ENCODE measurements at regions not wholly inside any gene's neighbourhood (a gene's known extent, or its start where the extent isn't known, plus 50 kb on each side); places are given as distances from the start of the nearest gene placed in this dataset.
A peak's percentile ranks its signal among the peaks of the same experiment; 100 is the strongest.

DNA sequence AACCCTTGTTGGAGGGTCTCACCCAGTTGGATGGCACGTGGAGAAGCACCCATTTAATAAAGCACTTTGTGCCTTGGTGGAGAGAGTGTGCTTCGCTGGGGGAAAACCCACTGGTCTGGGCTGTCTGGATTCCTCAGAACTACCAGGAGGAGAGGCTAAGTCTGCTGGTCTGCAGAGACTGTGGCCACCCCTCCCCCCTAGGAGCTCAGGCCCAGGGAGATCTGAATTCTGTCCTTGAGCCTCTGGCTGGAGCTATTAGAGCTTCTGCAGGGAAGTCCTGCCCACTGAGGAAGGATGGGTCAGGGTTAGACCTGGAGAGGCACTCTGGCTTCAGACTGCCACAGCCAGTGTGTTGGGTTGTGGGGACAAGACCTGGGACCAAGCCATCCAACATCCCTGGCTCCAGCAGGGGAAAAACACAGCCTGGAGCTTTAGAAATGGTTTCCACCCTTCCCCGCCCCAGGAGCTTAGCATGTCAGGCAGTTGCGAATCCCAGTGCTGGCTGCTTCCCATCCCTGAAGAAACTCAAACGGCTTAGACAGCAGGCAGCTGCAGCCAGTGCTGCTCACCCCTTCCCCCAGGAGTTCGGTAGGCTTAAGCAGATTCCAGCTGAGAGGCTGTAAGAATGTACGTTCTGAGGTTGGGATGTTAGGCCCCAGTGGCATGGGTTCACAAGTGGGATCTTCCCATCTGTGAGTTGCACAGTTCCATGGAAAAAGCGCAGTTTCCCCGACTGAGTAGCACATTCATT lies 288.3 kb downstream of the TGFB2 start:
- DNase-seq (ENCODE audit: low spot score) (no peak), ATAC-seq (no peak)

DNA sequence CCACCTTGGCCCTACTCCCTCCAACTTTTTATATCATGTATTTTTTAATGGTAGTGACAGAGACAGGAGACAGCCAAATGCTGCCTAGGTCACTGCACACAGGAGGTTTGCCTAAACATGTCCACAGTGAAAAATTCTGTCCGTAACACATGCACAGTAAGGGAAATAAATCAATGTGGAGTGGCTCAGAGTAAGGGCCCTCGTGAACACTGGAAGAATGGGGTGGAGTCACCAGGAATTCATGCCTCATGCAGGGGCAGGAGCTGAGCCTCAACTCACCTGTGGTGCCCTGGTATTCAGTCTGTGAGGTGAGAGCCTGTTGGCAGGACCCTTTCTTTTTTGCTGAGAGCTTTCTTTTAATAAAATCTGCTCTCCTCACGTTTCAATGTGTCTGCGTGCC lies 289.1 kb downstream of the TGFB2 start:
- ATAC-seq (no peak), DNase-seq (ENCODE audit: low spot score) (no peak)

DNA sequence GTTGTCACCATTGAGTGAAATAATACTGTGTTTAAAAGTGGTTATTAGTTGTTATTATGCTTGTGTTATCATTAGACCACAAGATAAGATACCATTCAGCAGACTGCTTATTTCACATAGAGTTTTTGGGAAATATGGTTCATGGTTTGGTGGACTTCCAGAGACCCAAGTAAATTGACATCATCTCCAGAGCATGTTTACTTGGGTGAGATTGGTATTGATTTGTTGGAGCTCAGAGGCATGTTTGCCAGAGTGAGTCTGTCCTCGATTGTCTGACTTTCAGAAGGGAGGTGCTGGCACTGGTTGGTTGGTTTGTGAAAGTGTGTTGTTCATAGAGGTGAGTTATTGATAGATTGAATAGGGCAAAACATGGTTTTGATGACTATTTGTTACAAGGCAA lies 291.4 kb downstream of the TGFB2 start:
- ATAC-seq, result peak; percentile 23

DNA sequence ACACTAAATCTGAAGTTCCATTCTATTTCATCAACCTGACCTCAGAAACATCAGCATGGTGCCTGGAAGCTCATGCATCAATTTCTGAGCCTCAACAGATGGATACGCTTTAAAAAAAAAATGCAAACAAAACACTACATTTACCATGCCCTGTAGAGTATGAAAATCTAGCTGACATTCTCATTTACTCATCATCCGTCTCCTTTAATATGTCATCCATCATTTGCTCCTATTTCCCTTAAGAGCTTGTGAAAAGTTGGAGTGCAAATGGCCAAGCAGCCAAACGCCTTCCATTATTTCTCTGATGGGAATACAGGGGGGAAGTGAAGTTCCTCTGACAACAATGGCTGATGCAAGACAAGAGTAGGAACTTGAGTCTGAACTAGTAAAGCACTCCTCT lies 295.0 kb downstream of the TGFB2 start:
- ATAC-seq, result no peak
- DNase-seq (ENCODE audit: low spot score), result no peak

More for the DNA sequence above, 291.4 kb downstream of the TGFB2 start:
- no peak for DNase-seq (ENCODE audit: low spot score)

- no peak for DNase-seq (ENCODE audit: low spot score)
- no peak for ATAC-seq
These were observed 297.2 kb downstream of the TGFB2 start for GRCh38 chr1:218642033-218642948.

DNA sequence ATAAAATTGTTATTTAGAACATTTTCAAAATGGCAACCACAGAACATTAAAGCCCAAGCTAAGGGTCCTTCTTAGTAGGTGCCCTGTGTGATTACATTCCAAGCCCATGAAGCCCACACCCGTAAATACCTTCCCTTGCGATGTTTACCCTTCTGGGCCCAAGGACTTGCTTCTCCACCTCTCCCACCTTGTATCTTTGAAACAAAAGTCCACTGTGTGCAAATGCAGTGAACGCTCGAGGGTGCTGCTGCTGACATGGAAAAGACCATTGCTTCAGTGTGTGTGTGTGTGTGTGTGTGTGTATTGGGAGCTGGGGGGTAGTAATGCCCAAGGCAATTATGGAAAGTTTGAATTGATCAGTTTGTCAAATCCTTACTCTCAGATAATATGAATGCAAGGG lies 298.1 kb downstream of the TGFB2 start:
- DNase-seq (ENCODE audit: low spot score) (no peak), ATAC-seq (no peak)

DNA sequence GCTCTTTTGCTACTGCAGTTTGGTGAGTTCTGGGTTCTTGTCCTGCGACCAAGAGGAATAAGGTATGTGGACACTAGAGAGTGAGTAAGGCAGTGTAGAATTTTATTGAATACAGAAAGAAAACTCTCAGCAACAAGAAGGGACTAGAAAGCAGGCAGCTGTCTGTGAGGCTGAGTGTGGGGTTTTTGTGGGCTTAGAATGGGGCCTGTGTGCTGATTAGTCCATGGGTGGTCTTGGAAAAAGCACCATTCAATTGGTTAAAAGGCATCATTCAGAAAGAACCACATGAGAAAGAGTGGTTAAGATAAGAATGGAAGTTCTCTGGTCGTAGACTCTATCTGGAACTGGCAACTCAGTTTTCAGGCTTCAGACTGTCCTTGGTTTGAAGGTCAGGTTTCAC lies 298.8 kb downstream of the TGFB2 start:
- ATAC-seq (no peak), DNase-seq (ENCODE audit: low spot score) (no peak)

DNA sequence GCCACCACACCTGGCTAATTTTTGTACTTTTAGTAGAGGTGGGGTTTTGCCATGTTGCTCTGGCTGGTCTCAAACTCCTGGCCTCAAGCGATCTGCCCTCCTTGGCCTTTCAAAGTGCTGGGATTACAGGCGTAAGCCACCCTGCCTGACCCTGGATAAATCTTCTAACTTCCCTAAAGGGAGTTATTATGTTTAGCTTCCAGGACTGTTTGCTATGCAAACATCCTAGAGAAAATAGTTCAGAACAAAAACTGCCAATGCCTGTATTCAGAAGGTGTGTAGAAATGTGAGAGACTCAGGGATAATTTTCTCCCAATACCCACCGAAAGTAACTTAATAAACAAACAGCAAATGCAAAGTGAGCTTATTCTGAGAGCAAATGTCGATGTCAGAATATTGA lies 301.2 kb downstream of the TGFB2 start:
- no peak for DNase-seq (ENCODE audit: low spot score)

DNA sequence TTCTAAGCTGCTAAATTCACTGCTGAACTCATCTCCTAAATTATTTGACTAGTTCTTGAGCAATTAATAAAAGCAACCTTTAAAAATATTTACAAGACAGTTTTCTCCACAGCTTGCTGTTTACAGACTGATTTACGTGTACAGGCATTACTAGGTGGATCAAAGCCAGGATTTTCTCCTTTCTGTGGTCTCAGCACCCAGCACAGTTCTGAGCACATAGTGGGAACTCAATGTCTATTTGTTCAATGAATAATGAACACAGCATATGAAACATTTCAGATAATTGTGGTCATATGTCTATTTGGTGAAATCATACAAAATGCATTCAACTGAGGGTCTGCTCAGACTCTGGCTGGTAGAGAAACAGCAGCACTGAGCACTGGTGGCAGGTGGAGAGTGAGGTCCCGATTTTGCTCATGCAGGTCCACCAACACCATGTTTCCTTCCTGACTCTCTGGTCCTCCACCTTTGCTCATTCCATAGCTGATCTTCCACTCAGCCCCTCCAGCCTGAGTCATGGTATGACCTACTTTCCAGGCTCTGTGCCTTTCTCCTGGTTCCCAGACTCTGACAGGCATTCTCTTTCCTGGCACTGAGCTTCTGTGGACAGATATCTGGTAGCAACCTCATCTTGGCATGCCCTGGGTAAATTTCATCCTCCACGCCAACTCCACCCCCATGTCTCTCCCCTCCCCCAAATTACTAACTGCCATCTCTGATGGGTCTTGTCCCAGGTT lies 311.3 kb downstream of the TGFB2 start:
- no peak for DNase-seq (ENCODE audit: low spot score)
- ATAC-seq, result no peak

More for the DNA sequence above, 301.2 kb downstream of the TGFB2 start:
- no peak for ATAC-seq

- ATAC-seq, result no peak
- no peak for DNase-seq (ENCODE audit: low spot score)
These were observed 313.1 kb downstream of the TGFB2 start for GRCh38 chr1:218658269-218658668.

DNA sequence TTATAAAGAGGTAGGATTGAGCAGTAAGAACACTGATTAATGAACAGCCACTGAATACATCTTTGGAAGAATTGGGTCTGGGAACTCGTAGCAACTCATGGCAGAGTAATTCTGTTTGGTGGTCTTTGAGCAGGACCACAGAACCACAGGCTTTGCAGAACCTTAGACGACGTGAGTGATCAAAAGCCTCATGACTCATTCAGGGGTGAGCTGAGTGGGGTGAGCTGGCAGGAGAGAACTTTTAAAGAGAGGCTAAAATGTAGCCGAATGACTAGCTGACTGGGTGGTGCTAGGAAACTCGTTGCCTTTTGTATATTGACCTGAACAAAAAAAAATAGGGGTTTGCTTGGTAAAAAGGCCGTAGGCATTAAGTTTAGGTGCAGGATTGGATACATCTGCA lies 313.8 kb downstream of the TGFB2 start:
- no peak for DNase-seq (ENCODE audit: low spot score)
- ATAC-seq, result no peak

GRCh38 chr1:218659911-218660677 lies 315.0 kb downstream of the TGFB2 start:
- ATAC-seq, result no peak
- DNase-seq (ENCODE audit: low spot score), result no peak

GRCh38 chr1:218660678-218661053 lies 315.5 kb downstream of the TGFB2 start:
- ATAC-seq, result no peak
- no peak for DNase-seq (ENCODE audit: low spot score)

DNA sequence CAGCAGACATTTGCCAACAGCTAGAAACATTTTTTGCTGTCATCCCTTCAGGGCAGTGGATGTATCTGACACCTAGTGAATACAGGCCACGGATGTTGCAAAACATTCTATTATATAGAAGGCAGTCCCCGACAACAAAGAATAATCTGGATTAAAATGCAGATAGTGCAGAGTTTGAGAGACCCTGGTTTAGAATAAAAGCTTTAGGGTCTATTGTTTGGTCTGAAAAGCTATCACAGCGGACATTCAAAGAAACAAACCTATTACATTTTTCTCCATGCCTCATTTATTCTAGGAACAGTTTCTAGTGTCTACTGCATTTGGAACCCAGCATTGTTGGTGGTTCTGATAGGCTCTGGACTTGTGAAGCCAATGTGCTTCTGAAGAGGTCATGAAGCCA lies 316.3 kb downstream of the TGFB2 start:
- no peak for ATAC-seq
- DNase-seq (ENCODE audit: low spot score), result no peak

GRCh38 chr1:218664385-218665170 lies 319.4 kb downstream of the TGFB2 start:
- no peak for ATAC-seq

DNA sequence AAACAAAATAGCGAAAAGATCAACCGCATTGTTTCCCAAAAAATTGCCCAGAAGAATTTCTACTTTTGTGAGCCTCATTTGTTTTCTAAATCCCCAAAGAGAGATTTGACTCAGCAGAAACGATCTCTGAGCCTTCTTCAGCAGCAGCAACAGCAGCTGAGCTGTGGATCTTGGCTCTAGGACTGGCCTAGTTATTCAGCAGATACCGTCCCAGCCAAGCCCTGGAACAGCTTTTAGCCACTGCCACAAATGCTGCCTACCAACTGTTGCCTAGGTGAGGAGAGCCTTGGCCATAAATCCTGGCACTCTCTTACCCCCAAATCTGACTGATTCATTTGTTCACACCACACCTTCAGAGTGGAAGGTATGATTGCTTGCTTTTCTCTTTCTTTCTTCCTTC lies 320.1 kb downstream of the TGFB2 start:
- DNase-seq (ENCODE audit: low spot score) (no peak), ATAC-seq (no peak)

More at GRCh38 chr1:218664385-218665170, 319.4 kb downstream of the TGFB2 start:
- no peak for DNase-seq (ENCODE audit: low spot score)

GRCh38 chr1:218666263-218666662 lies 321.1 kb downstream of the TGFB2 start:
- ATAC-seq, result no peak
- DNase-seq (ENCODE audit: low spot score), result no peak

GRCh38 chr1:218667781-218668516 lies 322.8 kb downstream of the TGFB2 start:
- no peak for ATAC-seq
- DNase-seq (ENCODE audit: low spot score), result no peak

DNA sequence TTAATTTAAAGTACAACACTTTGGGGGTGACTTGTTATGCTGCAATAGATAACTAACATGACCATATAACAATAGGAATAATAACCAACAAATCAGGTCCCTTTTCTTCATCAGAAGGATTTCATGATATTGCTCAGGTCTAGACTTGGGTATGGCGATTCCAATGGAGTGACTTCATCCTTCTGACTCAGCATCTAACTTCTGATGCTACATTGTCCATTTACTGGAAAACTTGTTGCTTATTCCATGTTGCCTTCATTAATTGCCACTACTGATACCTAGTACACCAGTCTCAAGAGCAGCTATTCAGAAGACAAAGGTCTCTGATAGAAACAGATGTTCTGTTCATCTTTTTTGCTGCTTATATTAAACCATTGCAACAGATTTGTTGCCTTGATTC lies 324.3 kb downstream of the TGFB2 start:
- no peak for DNase-seq (ENCODE audit: low spot score)
- ATAC-seq, result no peak

Data from left lobe of liver (tissue), 2 donors.